HCT116 (cell line): ENCODE measurements at regions not wholly inside any gene's neighbourhood (a gene's known extent, or its start where the extent isn't known, plus 50 kb on each side); places are given as distances from the start of the nearest gene placed in this dataset.

ENCODE experiments used
- ATAC-seq: fragments of 200-7000 bp; cut with Tn5 transposase; 2 replicates; pipeline ENCODE4 v1.9.1; 2020; ENCODE audit warnings: mild to moderate bottlenecking, moderate library complexity
- BruUV-seq: library from RNA; stranded (reverse); fragments of 400-500 nt; replicated peaks from 2 replicates; lab custom pipeline; 2021; lab: Mats Ljungman, UMichigan
- CTCF ChIA-PET: fragments of 300-600 bp; sonication (Branson Sonifier 250); formaldehyde crosslinking; loops from one replicate; lab custom pipeline; 2021; ENCODE audit warnings: antibody characterized with exemption; lab: Charles Lee
- POLR2A ChIA-PET: fragments of 300-600, 350-600 bp; sonication (Branson Sonifier 250); formaldehyde crosslinking; loops from one replicate; lab custom pipeline; 2021; ENCODE audit warnings: antibody characterized with exemption; lab: Charles Lee
- RAD21 ChIA-PET, 2 experiments: fragments of 300-600 bp; sonication (Branson Sonifier 250); formaldehyde crosslinking; loops; one replicate each; lab custom pipeline; 2023; ENCODE audit warnings: low total read pairs in 2 of 2; ENCODE audit not compliant: uncharacterized antibody in 2 of 2, unreplicated experiment in 2 of 2, low non-redundant PET in 1 of 2; lab: Charles Lee
- DNase-seq: peaks from one replicate; pipeline ENCODE4 v3.0.0-alpha.2; 2010; ENCODE audit warnings: low read depth, low spot score
- H2AFZ ChIP-seq: fragments of 200-600 bp; shearing (Covaris generic), sonication (generic); 2 replicates; pipeline ENCODE4 v1.6.1; 2017; ENCODE audit warnings: low read depth, mixed run types, mixed read lengths, antibody characterized with exemption, low read length; ENCODE audit not compliant: poor library complexity, severe bottlenecking
- H3K27ac ChIP-seq: 2 replicates; pipeline ENCODE4 v1.5.1; 2012; ENCODE audit warnings: low read depth, low read length
- H3K27me3 ChIP-seq: fragments of 200-600 bp; sonication (generic); 2 replicates; pipeline ENCODE4 v1.6.1; 2016; ENCODE audit warnings: mixed run types, low read length, mixed read lengths; ENCODE audit not compliant: insufficient read depth
- H3K36me3 ChIP-seq, 2 experiments: fragments of 200-500 bp in 1 of 2; fragments of 200-600 bp in 1 of 2; sonication (Bioruptor generic) in 1 of 2; sonication (generic) in 1 of 2; 2 replicates each; pipeline versions ENCODE4 v1.5.1 to v1.6.1; 2014 to 2016; ENCODE audit warnings: low read length in 2 of 2, inconsistent platforms in 1 of 2, mixed read lengths in 1 of 2, mixed run types in 1 of 2; ENCODE audit not compliant: insufficient read depth in 2 of 2, control insufficient read depth in 1 of 2
- H3K4me1 ChIP-seq, 2 experiments: fragments of 200-600 bp in 1 of 2; sonication (generic) in 1 of 2; 2 replicates each; pipeline versions ENCODE4 v1.5.1 to v1.6.1; 2012 to 2017; ENCODE audit warnings: low read length in 2 of 2, inconsistent platforms in 1 of 2, mild to moderate bottlenecking in 1 of 2, mixed read lengths in 1 of 2, mixed run types in 1 of 2, moderate library complexity in 1 of 2; ENCODE audit not compliant: insufficient read depth in 2 of 2, control insufficient read depth in 1 of 2
- H3K4me2 ChIP-seq: fragments of 200-600 bp; sonication (generic); 2 replicates; pipeline ENCODE4 v1.6.1; 2017; ENCODE audit warnings: mixed run types, low read length, mixed read lengths
- H3K4me3 ChIP-seq, 2 experiments: fragments of 200-600 bp in 1 of 2; sonication (generic) in 1 of 2; replicated peaks in 1 of 2; 2 replicates each; pipeline ENCODE4 v1.5.1; 2011 to 2016; ENCODE audit warnings: low read length in 2 of 2, control low read depth in 1 of 2, low read depth in 1 of 2, mild to moderate bottlenecking in 1 of 2, mixed read lengths in 1 of 2, mixed run types in 1 of 2
- H3K79me2 ChIP-seq: fragments of 200-600 bp; sonication (generic); 2 replicates; pipeline ENCODE4 v1.6.1; 2017; ENCODE audit warnings: mild to moderate bottlenecking, mixed run types, low read length, moderate library complexity, mixed read lengths; ENCODE audit not compliant: insufficient read depth
- H3K9ac ChIP-seq: fragments of 200-600 bp; sonication (generic); 2 replicates; pipeline ENCODE4 v1.6.1; 2016; ENCODE audit warnings: low read length, mixed read lengths
- H3K9me2 ChIP-seq: fragments of 200-600 bp; sonication (generic), shearing (Covaris generic); 2 replicates; pipeline ENCODE4 v1.6.1; 2017; ENCODE audit warnings: mixed run types, mild to moderate bottlenecking, moderate library complexity; ENCODE audit not compliant: insufficient read depth
- H3K9me3 ChIP-seq, 2 experiments: fragments of 200-500 bp in 1 of 2; fragments of 200-600 bp in 1 of 2; sonication (Bioruptor generic) in 1 of 2; sonication (generic) in 1 of 2; 2 replicates each; pipeline ENCODE4 v1.6.1; 2014 to 2017; ENCODE audit warnings: low read length in 2 of 2, mixed read lengths in 2 of 2, inconsistent platforms in 1 of 2, low read depth in 1 of 2, mild to moderate bottlenecking in 1 of 2, mixed run types in 1 of 2, moderate library complexity in 1 of 2; ENCODE audit not compliant: control insufficient read depth in 1 of 2, insufficient read depth in 1 of 2
- H4K20me1 ChIP-seq: fragments of 200-600 bp; sonication (generic), shearing (Covaris generic); 2 replicates; pipeline ENCODE4 v1.6.1; 2017; ENCODE audit warnings: mixed run types, mild to moderate bottlenecking, moderate library complexity; ENCODE audit not compliant: insufficient read depth
- CBX3 ChIP-seq: IDR thresholded peaks from 2 replicates; pipeline ENCODE4 v1.6.1; 2012; ENCODE audit warnings: low read depth
- CEBPB ChIP-seq: IDR thresholded peaks from 2 replicates; pipeline ENCODE4 v1.6.1; 2012; ENCODE audit warnings: low read depth
- CTCF ChIP-seq, 3 experiments: fragments of 200-600 bp in 1 of 3; sonication (generic) in 1 of 3; IDR thresholded peaks in 2 of 3; conservative IDR thresholded peaks in 1 of 3; 2 replicates each; pipeline ENCODE4 v1.5.1; 2012 to 2017; ENCODE audit warnings: low read depth in 2 of 3, low read length in 2 of 3, antibody characterized with exemption in 1 of 3, borderline replicate concordance in 1 of 3, control low read depth in 1 of 3, mild to moderate bottlenecking in 1 of 3, mixed read lengths in 1 of 3, mixed run types in 1 of 3, moderate library complexity in 1 of 3; ENCODE audit not compliant: insufficient read depth in 1 of 3
- ELF1 ChIP-seq: IDR thresholded peaks from 2 replicates; pipeline ENCODE4 v1.6.1; 2012; ENCODE audit warnings: low read depth, borderline replicate concordance
- EZH2 ChIP-seq: fragments of 200-600 bp; sonication (generic); IDR thresholded peaks from 2 replicates; pipeline ENCODE4 v1.6.1; 2017; ENCODE audit warnings: antibody characterized with exemption, mixed run types
- JUND ChIP-seq: IDR thresholded peaks from 2 replicates; pipeline ENCODE4 v1.6.1; 2012
- POLR2A ChIP-seq: IDR thresholded peaks from 2 replicates; pipeline ENCODE4 v1.7.0; 2011; ENCODE audit warnings: borderline replicate concordance; ENCODE audit not compliant: insufficient read depth, insufficient read length; ENCODE audit errors: extremely low read depth
- POLR2AphosphoS5 ChIP-seq: IDR thresholded peaks from 2 replicates; pipeline ENCODE4 v1.6.1; 2011; ENCODE audit warnings: mild to moderate bottlenecking, low read depth, low read length, moderate library complexity
- SP1 ChIP-seq: IDR thresholded peaks from 2 replicates; pipeline ENCODE4 v1.6.1; 2012; ENCODE audit warnings: low read depth
- SRF ChIP-seq: IDR thresholded peaks from 2 replicates; pipeline ENCODE4 v1.6.1; 2012; ENCODE audit warnings: low read depth
- TCF7L2 ChIP-seq: IDR thresholded peaks from 2 replicates; pipeline ENCODE4 v1.7.0; 2011; ENCODE audit warnings: borderline replicate concordance, inconsistent platforms; ENCODE audit not compliant: insufficient read depth, insufficient read length; ENCODE audit errors: extremely low read depth
- ZNF274 ChIP-seq: fragments of 200-500 bp; sonication (Bioruptor generic); IDR thresholded peaks from 2 replicates; pipeline ENCODE4 v1.6.1; 2014; ENCODE audit warnings: mild to moderate bottlenecking, low read depth, low read length, inconsistent platforms
- intact Hi-C: fragments of 100-400 bp; cut with micrococcal nuclease; formaldehyde crosslinking; loops from 2 replicates; pipeline ENCODE4 v1.10.0; 2022
- TF ChIP-seq, protein P1 (sequence below): IDR thresholded peaks from 2 replicates; pipeline ENCODE4 v1.6.1; 2012
- TF ChIP-seq, protein P2 (sequence below): IDR thresholded peaks from 2 replicates; pipeline ENCODE4 v1.6.1; 2011; ENCODE audit warnings: mild to moderate bottlenecking, low read length, moderate library complexity; ENCODE audit not compliant: insufficient replicate concordance; ENCODE audit errors: extremely low read depth
- TF ChIP-seq, protein P3 (sequence below): IDR thresholded peaks from 2 replicates; pipeline ENCODE4 v1.6.1; 2012
- TF ChIP-seq, protein P4 (sequence below): IDR thresholded peaks from 2 replicates; pipeline ENCODE4 v1.6.1; 2012; ENCODE audit warnings: low read depth

DNA sequence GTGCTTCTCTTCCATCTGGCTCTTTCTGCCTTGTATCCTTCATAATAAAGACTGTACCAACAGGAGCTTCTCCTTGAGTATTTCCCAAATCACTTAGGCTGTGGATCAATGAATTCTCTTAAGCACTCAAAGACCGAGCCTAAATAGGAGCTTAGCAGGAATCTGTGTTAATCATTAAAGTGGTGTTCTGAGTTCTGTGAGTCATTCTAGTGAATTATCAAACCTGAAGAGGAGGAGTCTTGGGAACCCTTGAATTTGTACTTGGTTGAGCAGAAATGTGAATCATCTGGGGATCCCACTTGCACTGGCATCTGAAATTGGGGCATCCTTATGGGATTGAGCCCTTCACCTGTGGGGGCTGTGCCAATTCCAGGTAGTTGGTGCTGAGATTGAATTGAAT, 946.2 kb downstream of the BCL11B start:
- H3K9me3 ChIP-seq: peaks cover 1 to 4% of the 10 kb centered on the region in 2 experiments; a peak in 2 of 4 replicates
- no peak overlapping the region for H2AFZ ChIP-seq
- no peaks in the 10 kb centered on the region for H3K27me3 ChIP-seq
- no peaks in the 10 kb centered on the region for H3K4me1 ChIP-seq
- no peaks in the 10 kb centered on the region for H3K36me3 ChIP-seq
- no peaks in the 10 kb centered on the region for H4K20me1 ChIP-seq
- DNase-seq (no peak), ATAC-seq (no peak)
- no peak overlapping the region for H3K4me3 ChIP-seq
- RAD21 ChIA-PET: no interaction called here
- H3K79me2 ChIP-seq: no peaks in the 10 kb centered on the region
- no peaks in the 10 kb centered on the region for H3K9me2 ChIP-seq
- H3K27ac ChIP-seq: no peak overlapping the region
- H3K9ac ChIP-seq: no peak overlapping the region
- no peak for TF ChIP-seq JUND
- TF ChIP-seq CBX3: no peak
- no peak for TF ChIP-seq ELF1
- TF ChIP-seq, protein P1, sequence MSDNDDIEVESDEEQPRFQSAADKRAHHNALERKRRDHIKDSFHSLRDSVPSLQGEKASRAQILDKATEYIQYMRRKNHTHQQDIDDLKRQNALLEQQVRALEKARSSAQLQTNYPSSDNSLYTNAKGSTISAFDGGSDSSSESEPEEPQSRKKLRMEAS: no peak
- no peak for TF ChIP-seq CEBPB
- TF ChIP-seq ZNF274: no peak
- no peak for TF ChIP-seq TCF7L2
- TF ChIP-seq, protein P2, sequence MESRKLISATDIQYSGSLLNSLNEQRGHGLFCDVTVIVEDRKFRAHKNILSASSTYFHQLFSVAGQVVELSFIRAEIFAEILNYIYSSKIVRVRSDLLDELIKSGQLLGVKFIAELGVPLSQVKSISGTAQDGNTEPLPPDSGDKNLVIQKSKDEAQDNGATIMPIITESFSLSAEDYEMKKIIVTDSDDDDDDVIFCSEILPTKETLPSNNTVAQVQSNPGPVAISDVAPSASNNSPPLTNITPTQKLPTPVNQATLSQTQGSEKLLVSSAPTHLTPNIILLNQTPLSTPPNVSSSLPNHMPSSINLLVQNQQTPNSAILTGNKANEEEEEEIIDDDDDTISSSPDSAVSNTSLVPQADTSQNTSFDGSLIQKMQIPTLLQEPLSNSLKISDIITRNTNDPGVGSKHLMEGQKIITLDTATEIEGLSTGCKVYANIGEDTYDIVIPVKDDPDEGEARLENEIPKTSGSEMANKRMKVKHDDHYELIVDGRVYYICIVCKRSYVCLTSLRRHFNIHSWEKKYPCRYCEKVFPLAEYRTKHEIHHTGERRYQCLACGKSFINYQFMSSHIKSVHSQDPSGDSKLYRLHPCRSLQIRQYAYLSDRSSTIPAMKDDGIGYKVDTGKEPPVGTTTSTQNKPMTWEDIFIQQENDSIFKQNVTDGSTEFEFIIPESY: no peak
- TF ChIP-seq EZH2: no peak
- TF ChIP-seq SRF: no peak
- no peak for TF ChIP-seq POLR2A
- no peak for TF ChIP-seq CTCF (IDR thresholded peaks at IDR 0.05 in 2 of 3, conservative IDR thresholded peaks at IDR 0.05 in 1 of 3; ENCODE audit: borderline replicate concordance in 1 of 3, insufficient read depth in 1 of 3, low read depth in 2 of 3, low read length in 2 of 3)
- TF ChIP-seq, protein P3, sequence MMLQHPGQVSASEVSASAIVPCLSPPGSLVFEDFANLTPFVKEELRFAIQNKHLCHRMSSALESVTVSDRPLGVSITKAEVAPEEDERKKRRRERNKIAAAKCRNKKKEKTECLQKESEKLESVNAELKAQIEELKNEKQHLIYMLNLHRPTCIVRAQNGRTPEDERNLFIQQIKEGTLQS: no peak
- TF ChIP-seq POLR2AphosphoS5: no peak
- no peak for TF ChIP-seq SP1
- TF ChIP-seq, protein P4, sequence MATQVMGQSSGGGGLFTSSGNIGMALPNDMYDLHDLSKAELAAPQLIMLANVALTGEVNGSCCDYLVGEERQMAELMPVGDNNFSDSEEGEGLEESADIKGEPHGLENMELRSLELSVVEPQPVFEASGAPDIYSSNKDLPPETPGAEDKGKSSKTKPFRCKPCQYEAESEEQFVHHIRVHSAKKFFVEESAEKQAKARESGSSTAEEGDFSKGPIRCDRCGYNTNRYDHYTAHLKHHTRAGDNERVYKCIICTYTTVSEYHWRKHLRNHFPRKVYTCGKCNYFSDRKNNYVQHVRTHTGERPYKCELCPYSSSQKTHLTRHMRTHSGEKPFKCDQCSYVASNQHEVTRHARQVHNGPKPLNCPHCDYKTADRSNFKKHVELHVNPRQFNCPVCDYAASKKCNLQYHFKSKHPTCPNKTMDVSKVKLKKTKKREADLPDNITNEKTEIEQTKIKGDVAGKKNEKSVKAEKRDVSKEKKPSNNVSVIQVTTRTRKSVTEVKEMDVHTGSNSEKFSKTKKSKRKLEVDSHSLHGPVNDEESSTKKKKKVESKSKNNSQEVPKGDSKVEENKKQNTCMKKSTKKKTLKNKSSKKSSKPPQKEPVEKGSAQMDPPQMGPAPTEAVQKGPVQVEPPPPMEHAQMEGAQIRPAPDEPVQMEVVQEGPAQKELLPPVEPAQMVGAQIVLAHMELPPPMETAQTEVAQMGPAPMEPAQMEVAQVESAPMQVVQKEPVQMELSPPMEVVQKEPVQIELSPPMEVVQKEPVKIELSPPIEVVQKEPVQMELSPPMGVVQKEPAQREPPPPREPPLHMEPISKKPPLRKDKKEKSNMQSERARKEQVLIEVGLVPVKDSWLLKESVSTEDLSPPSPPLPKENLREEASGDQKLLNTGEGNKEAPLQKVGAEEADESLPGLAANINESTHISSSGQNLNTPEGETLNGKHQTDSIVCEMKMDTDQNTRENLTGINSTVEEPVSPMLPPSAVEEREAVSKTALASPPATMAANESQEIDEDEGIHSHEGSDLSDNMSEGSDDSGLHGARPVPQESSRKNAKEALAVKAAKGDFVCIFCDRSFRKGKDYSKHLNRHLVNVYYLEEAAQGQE: no peak
- no TSS peak for BruUV-seq
- POLR2A ChIA-PET: no interaction called here
- CTCF ChIA-PET: no interaction called here
- intact Hi-C loops: no loop called here
- H3K4me2 ChIP-seq: no peak overlapping the region
